ENCODE measurements at regions not wholly inside any gene's neighbourhood (a gene's known extent, or its start where the extent isn't known, plus 50 kb on each side); places are given as distances from the start of the nearest gene placed in this dataset.

DNA sequence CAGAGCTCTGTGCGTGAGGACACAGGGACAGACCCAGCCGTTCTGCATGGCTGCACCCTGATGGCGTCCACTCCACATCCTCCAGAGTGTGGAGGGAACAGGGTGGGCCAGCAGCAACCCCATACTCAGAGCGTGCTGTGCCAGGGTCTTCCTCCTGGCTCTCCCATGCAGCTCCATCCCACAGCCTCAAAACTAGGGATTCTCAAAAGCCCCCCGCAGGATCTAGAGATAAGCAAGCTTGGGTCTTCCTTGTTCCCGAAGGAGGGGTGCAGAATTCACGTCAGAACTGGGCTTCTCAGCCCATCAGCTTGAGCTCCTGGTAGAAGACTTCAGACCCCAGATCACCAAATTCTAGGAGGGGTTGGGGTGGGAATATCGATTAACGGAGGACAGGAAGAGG is 858.8 kb downstream of the TBC1D22A start:
- H3K4me3 ChIP-seq = no peak overlapping the region
- H3K27ac ChIP-seq = no peak overlapping the region
- H3K36me3 ChIP-seq = no peaks in the 10 kb centered on the region
- no peaks in the 10 kb centered on the region for H3K4me1 ChIP-seq (ENCODE audit: low read depth)
- no peaks in the 10 kb centered on the region for H3K9me3 ChIP-seq (ENCODE audit: low read depth)
- TF ChIP-seq, protein P1, sequence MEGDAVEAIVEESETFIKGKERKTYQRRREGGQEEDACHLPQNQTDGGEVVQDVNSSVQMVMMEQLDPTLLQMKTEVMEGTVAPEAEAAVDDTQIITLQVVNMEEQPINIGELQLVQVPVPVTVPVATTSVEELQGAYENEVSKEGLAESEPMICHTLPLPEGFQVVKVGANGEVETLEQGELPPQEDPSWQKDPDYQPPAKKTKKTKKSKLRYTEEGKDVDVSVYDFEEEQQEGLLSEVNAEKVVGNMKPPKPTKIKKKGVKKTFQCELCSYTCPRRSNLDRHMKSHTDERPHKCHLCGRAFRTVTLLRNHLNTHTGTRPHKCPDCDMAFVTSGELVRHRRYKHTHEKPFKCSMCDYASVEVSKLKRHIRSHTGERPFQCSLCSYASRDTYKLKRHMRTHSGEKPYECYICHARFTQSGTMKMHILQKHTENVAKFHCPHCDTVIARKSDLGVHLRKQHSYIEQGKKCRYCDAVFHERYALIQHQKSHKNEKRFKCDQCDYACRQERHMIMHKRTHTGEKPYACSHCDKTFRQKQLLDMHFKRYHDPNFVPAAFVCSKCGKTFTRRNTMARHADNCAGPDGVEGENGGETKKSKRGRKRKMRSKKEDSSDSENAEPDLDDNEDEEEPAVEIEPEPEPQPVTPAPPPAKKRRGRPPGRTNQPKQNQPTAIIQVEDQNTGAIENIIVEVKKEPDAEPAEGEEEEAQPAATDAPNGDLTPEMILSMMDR (IDR thresholded peaks at IDR 0.05; ENCODE audit: low read depth, low read length) = no peak
- DNase-seq (ENCODE audit: low read depth in 1 of 2, low spot score in 1 of 2) = no peak
- no peaks in the 10 kb centered on the region for H3K27me3 ChIP-seq

DNA sequence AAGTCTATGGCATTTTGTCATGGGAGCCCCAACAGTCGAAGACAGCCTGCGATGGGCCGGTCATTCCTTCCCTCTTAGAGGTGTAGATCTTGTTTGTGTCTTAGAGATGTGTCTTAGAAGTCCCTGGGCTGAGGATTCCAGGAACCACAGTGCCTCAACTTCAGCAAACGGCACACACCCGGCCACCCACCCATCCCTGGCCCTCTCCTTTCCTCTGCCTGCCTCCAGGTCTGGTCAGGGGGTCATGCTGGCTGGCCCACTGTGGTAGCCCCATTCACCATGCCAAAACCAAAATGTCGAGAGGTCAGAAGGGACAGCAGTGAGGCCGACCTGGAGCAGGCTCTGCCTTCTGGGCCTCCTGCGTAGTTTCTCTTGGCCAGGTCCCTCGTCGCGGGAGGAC is 857.9 kb downstream of the TBC1D22A start:
- Histone ChIP-seq H3K27me3 (no peaks in the 10 kb centered on the region), H3K4me3 (no peak overlapping the region), H3K4me1 (ENCODE audit: low read depth) (no peaks in the 10 kb centered on the region), H3K36me3 (no peaks in the 10 kb centered on the region), H3K27ac (no peak overlapping the region), H3K9me3 (ENCODE audit: low read depth) (no peaks in the 10 kb centered on the region)
- DNase-seq (ENCODE audit: low read depth in 1 of 2, low spot score in 1 of 2) = no peak
- TF ChIP-seq, protein P1 (IDR thresholded peaks at IDR 0.05; ENCODE audit: low read depth, low read length) = no peak

DNA sequence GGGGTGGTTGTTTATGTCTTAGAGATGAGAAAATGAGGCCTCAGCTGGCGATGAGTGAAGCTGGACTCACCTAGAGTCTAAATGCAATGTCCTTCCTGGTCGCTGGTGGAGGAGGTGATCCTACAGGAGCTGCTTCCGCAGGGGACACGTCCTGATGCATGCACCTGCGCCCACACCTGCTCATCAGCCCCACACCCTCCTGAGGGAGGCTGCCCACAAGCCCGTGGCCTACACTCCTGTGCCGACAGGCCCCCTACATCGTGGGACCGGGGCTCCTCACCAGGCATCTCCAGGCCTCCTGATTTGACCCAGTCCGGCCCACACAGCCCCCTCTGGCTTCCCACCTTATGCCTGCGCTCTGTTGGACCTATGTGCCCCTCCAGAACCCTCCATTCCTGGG is 857.2 kb downstream of the TBC1D22A start:
- no peaks in the 10 kb centered on the region for H3K36me3 ChIP-seq

DNA sequence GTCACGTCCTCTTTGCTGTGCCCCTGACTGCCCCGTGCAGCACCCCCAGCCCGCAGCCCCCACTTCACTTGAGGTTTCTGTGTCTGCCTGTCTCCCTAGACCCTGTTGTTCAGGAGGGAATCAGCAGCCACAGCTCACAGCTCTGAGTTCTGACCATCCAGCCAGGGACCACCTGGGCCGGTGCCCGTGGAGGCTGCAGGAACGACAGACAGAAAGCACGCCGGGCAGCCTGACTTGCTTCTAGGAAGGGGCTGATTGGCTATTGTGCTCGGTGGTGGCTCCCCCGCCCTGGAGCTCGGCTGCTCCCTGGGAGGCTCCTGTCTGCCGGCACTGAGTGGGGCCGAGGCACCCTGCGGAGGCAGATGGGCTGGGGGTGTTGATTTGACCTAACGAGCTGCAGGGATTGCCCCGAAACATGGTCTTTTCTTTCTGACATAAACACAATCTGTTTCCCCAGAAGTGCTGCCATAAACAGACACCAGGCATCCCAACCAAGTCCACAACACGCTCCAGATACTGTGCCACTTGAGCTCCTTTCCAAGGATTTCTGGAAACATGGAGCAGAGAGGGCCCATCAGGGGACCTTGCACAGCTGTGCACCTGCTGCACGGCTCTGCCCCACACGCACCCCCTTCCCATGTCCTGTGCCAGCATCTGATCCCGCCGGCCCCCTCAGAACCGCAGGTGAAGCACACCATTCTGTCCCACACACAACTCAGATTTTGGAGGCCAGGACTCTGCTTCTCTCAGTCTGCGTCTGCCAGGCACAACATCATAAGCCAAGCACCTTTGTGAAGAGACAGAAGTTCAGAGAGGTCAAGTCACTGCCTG is 855.9 kb downstream of the TBC1D22A start:
- Histone ChIP-seq H3K36me3 (no peaks in the 10 kb centered on the region), H3K4me1 (ENCODE audit: low read depth) (no peaks in the 10 kb centered on the region)
- no peak for DNase-seq (ENCODE audit: low read depth in 1 of 2, low spot score in 1 of 2)

More for the DNA sequence above, 857.2 kb downstream of the TBC1D22A start:
- Histone ChIP-seq H3K4me1 (ENCODE audit: low read depth) (no peaks in the 10 kb centered on the region), H3K27me3 (no peaks in the 10 kb centered on the region), H3K27ac (no peak overlapping the region), H3K9me3 (ENCODE audit: low read depth) (no peaks in the 10 kb centered on the region), H3K4me3 (no peak overlapping the region)
- no peak for DNase-seq (ENCODE audit: low read depth in 1 of 2, low spot score in 1 of 2)
- TF ChIP-seq, protein P1 (IDR thresholded peaks at IDR 0.05; ENCODE audit: low read depth, low read length) = no peak

DNA sequence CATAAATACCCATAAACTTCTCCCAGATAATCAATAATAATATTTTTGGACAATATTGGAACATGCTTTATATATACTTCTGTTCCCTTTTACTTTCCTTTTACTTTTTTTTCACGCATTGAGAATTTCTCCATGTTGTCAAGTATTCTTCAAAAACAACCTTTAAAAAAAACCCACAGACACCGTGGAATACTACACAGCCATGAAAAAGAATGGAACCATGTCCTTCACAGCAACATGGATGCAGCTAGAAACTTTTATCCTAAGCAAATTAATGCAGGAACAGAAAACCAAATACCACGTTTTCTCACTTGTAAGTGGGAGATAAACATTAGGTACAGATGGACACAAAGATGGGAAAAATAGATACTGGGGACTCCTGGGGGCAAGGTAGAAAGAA is 854.7 kb downstream of the TBC1D22A start:
- Histone ChIP-seq H3K36me3 (no peaks in the 10 kb centered on the region), H3K27me3 (no peaks in the 10 kb centered on the region), H3K9me3 (ENCODE audit: low read depth) (no peaks in the 10 kb centered on the region), H3K4me3 (no peak overlapping the region), H3K4me1 (ENCODE audit: low read depth) (no peaks in the 10 kb centered on the region), H3K27ac (no peak overlapping the region)
- TF ChIP-seq, protein P1 (IDR thresholded peaks at IDR 0.05; ENCODE audit: low read depth, low read length) = no peak
- DNase-seq (ENCODE audit: low read depth in 1 of 2, low spot score in 1 of 2) = no peak

More for the DNA sequence above, 855.9 kb downstream of the TBC1D22A start:
- no peaks in the 10 kb centered on the region for H3K9me3 ChIP-seq (ENCODE audit: low read depth)
- TF ChIP-seq, protein P1 (IDR thresholded peaks at IDR 0.05; ENCODE audit: low read depth, low read length) = no peak
- H3K27me3 ChIP-seq = no peaks in the 10 kb centered on the region
- H3K27ac ChIP-seq = no peak overlapping the region
- no peak overlapping the region for H3K4me3 ChIP-seq
